ENCODE measurements at regions not wholly inside any gene's neighbourhood (a gene's known extent, or its start where the extent isn't known, plus 50 kb on each side); places are given as distances from the start of the nearest gene placed in this dataset.

- no peak for TF ChIP-seq CTCF (IDR thresholded peaks at IDR 0.05)
- TF ChIP-seq POLR2A (IDR thresholded peaks at IDR 0.05): no peak
- no peak for TF ChIP-seq EP300 (IDR thresholded peaks at IDR 0.05)
Observed at GRCh38 chrX:39897741-39898097, 200.0 kb downstream of the BCOR start.

Data from ovary (tissue), 3 donors.